ENCODE measurements at regions not wholly inside any gene's neighbourhood (a gene's known extent, or its start where the extent isn't known, plus 50 kb on each side); places are given as distances from the start of the nearest gene placed in this dataset.

GRCh38 chr12:107525063-107525718, 160.4 kb upstream of the PWP1 start:
- DNase-seq (ENCODE audit: low spot score): no peak

GRCh38 chr12:107525719-107526554, 159.7 kb upstream of the PWP1 start:
- no peak for DNase-seq (ENCODE audit: low spot score)

- DNase-seq (ENCODE audit: low spot score): no peak
These were observed 158.9 kb upstream of the PWP1 start for GRCh38 chr12:107526555-107527180.

- DNase-seq (ENCODE audit: low spot score): no peak
These were observed 156.8 kb upstream of the PWP1 start for GRCh38 chr12:107528731-107529365.

GRCh38 chr12:107529991-107530390, 155.6 kb upstream of the PWP1 start:
- DNase-seq (ENCODE audit: low spot score): no peak

- DNase-seq (ENCODE audit: low spot score): no peak
These were observed 154.9 kb upstream of the PWP1 start for GRCh38 chr12:107530701-107531100.

GRCh38 chr12:107533218-107533617, 152.4 kb upstream of the PWP1 start:
- DNase-seq (ENCODE audit: low spot score): no peak

- DNase-seq (ENCODE audit: low spot score): no peak
These were observed 149.0 kb upstream of the PWP1 start for GRCh38 chr12:107536613-107537012.

- DNase-seq (ENCODE audit: low spot score): no peak
These were observed 148.0 kb upstream of the PWP1 start for GRCh38 chr12:107537464-107538119.

- DNase-seq (ENCODE audit: low spot score): no peak
These were observed 146.2 kb upstream of the PWP1 start for GRCh38 chr12:107539196-107539939.

GRCh38 chr12:107541001-107541705, 144.4 kb upstream of the PWP1 start:
- no peak for DNase-seq (ENCODE audit: low spot score)

- no peak for DNase-seq (ENCODE audit: low spot score)
These were observed 142.2 kb upstream of the PWP1 start for GRCh38 chr12:107543416-107543815.

- DNase-seq (ENCODE audit: low spot score): no peak
These were observed 141.8 kb upstream of the PWP1 start for GRCh38 chr12:107543841-107544240.

GRCh38 chr12:107544937-107545336, 140.7 kb upstream of the PWP1 start:
- no peak for DNase-seq (ENCODE audit: low spot score)

GRCh38 chr12:107545737-107546353, 139.8 kb upstream of the PWP1 start:
- no peak for DNase-seq (ENCODE audit: low spot score)

- DNase-seq (ENCODE audit: low spot score): no peak
These were observed 138.2 kb upstream of the PWP1 start for GRCh38 chr12:107547389-107547788.

- DNase-seq (ENCODE audit: low spot score): no peak
These were observed 135.7 kb upstream of the PWP1 start for GRCh38 chr12:107549651-107550480.

- DNase-seq (ENCODE audit: low spot score): no peak
These were observed 134.2 kb upstream of the PWP1 start for GRCh38 chr12:107551434-107551833.

- DNase-seq (ENCODE audit: low spot score): no peak
These were observed 133.3 kb upstream of the PWP1 start for GRCh38 chr12:107552263-107552662.

Measured in NAMALWA (cell line).